Ramos (cell line): ENCODE measurements at regions not wholly inside any gene's neighbourhood (a gene's known extent, or its start where the extent isn't known, plus 50 kb on each side); places are given as distances from the start of the nearest gene placed in this dataset.

Source experiments
- in situ Hi-C: fragments of 300-500 bp; cut with MboI; formaldehyde crosslinking; loops from one replicate; pipeline ENCODE4 v1.14.3; 2022; ENCODE audit warnings: low sequenced_read_pairs; ENCODE audit not compliant: unreplicated experiment

- in situ Hi-C loops: no loop called here
These were observed 315.5 kb downstream of the SNAPC1 start for GRCh38 chr14:62077676-62078261.

GRCh38 chr14:62079038-62079437 is 316.8 kb downstream of the SNAPC1 start:
- in situ Hi-C loops: no loop called here

- in situ Hi-C loops: no loop called here
These were observed 318.9 kb downstream of the SNAPC1 start for GRCh38 chr14:62081012-62081612.

GRCh38 chr14:62081951-62082350 is 319.7 kb downstream of the SNAPC1 start:
- in situ Hi-C loops: no loop called here

- in situ Hi-C loops: no loop called here
These were observed 320.6 kb downstream of the SNAPC1 start for GRCh38 chr14:62082779-62083178.

- in situ Hi-C loops: no loop called here
These were observed 321.8 kb downstream of the SNAPC1 start for GRCh38 chr14:62084020-62084419.

GRCh38 chr14:62087191-62087590 is 325.0 kb downstream of the SNAPC1 start:
- in situ Hi-C loops: no loop called here

- in situ Hi-C loops: no loop called here
These were observed 331.5 kb downstream of the SNAPC1 start for GRCh38 chr14:62093736-62094135.

GRCh38 chr14:62097072-62097471 is 334.9 kb downstream of the SNAPC1 start:
- in situ Hi-C loops: no loop called here

GRCh38 chr14:62097824-62098223 is 335.6 kb downstream of the SNAPC1 start:
- in situ Hi-C loops: no loop called here

- in situ Hi-C loops: no loop called here
These were observed 336.1 kb downstream of the SNAPC1 start for GRCh38 chr14:62098357-62098756.

GRCh38 chr14:62099091-62099490 is 336.9 kb downstream of the SNAPC1 start:
- in situ Hi-C loops: no loop called here

- in situ Hi-C loops: no loop called here
These were observed 339.0 kb downstream of the SNAPC1 start for GRCh38 chr14:62101189-62101588.

- in situ Hi-C loops: no loop called here
These were observed 339.6 kb downstream of the SNAPC1 start for GRCh38 chr14:62101673-62102348.

GRCh38 chr14:62102349-62102725 is 340.1 kb downstream of the SNAPC1 start:
- in situ Hi-C loops: no loop called here

GRCh38 chr14:62103464-62103863 is 341.2 kb downstream of the SNAPC1 start:
- in situ Hi-C loops: no loop called here

- in situ Hi-C loops: no loop called here
These were observed 348.7 kb downstream of the SNAPC1 start for GRCh38 chr14:62110941-62111340.

- in situ Hi-C loops: no loop called here
These were observed 355.0 kb downstream of the SNAPC1 start for GRCh38 chr14:62117010-62117750.

GRCh38 chr14:62117751-62118105 is 355.5 kb downstream of the SNAPC1 start:
- in situ Hi-C loops: no loop called here

GRCh38 chr14:62118461-62118860 is 356.2 kb downstream of the SNAPC1 start:
- in situ Hi-C loops: no loop called here

GRCh38 chr14:62118871-62119270 is 356.7 kb downstream of the SNAPC1 start:
- in situ Hi-C loops: no loop called here
